Nephron (organoid): ENCODE measurements at regions not wholly inside any gene's neighbourhood (a gene's known extent, or its start where the extent isn't known, plus 50 kb on each side); places are given as distances from the start of the nearest gene placed in this dataset.

Source experiments
- H3K27ac Mint-ChIP-seq, 3 experiments: 2 replicates each; pipeline ENCODE4 v1.8.0; 2020; ENCODE audit warnings: mixed read lengths in 3 of 3, mild to moderate bottlenecking in 2 of 3, moderate library complexity in 1 of 3
- H3K27me3 Mint-ChIP-seq: 2 replicates; pipeline ENCODE4 v1.8.0; 2021; ENCODE audit warnings: low read depth, mild to moderate bottlenecking, moderate library complexity, mixed read lengths
- H3K36me3 Mint-ChIP-seq: 2 replicates; pipeline ENCODE4 v1.8.0; 2020; ENCODE audit warnings: low read depth, mixed read lengths
- H3K4me1 Mint-ChIP-seq: 2 replicates; pipeline ENCODE4 v1.8.0; 2020; ENCODE audit warnings: mixed read lengths
- H3K4me3 Mint-ChIP-seq, 3 experiments: 2 replicates each; pipeline ENCODE4 v1.8.0; 2020; ENCODE audit warnings: mild to moderate bottlenecking in 3 of 3, mixed read lengths in 3 of 3, moderate library complexity in 2 of 3
- H3K9me3 Mint-ChIP-seq: 2 replicates; pipeline ENCODE4 v1.8.0; 2020; ENCODE audit warnings: mixed read lengths
- TF ChIP-seq, protein P1 (sequence below), 3 experiments: fragments of 200-600 bp; sonication (generic); IDR thresholded peaks; one replicate each; pipeline ENCODE4 v1.5.0; 2021; ENCODE audit warnings: antibody characterized with exemption in 3 of 3; ENCODE audit not compliant: unreplicated experiment in 3 of 3

DNA sequence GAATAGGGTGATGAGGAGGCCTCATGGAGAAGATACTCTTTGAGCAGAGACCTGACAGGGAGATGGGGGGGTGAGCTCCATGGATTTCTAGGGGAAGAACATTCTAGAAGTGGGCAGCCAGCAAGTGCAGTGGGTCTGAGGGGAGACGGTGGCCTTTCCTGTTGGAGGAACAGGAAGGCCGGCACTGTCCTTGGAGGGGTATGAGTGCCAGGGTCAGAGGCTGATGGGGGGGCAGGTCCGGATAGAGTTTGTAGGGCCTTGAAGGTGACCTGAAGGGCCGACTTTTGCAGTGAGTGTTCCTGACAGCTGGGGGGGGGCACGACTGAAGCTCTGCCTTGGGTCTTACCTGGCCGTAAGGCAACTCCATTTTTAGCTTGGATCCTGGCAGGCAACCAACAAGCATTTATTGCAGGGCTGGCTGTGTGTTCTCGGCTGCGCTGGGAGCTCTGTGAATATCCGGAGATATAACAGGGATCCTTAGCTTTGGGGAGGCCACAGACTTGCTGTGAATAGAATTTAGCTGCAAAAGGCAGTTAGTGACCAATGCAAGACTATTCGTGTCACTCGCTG lies 130.6 kb downstream of the MRPS6 start:
- Mint-ChIP-seq H3K27me3 (peaks cover 12% of the 10 kb centered on the region), H3K4me3 (peak overlapping the region in 2 of 3 experiments; percentile 3 to 33), H3K36me3 (peaks cover 4% of the 10 kb centered on the region), H3K27ac (peak overlapping the region; percentile 97 to 100 (median 99)), H3K4me1 (peaks cover 61% of the 10 kb centered on the region), H3K9me3 (no peaks in the 10 kb centered on the region)
- TF ChIP-seq, protein P1, sequence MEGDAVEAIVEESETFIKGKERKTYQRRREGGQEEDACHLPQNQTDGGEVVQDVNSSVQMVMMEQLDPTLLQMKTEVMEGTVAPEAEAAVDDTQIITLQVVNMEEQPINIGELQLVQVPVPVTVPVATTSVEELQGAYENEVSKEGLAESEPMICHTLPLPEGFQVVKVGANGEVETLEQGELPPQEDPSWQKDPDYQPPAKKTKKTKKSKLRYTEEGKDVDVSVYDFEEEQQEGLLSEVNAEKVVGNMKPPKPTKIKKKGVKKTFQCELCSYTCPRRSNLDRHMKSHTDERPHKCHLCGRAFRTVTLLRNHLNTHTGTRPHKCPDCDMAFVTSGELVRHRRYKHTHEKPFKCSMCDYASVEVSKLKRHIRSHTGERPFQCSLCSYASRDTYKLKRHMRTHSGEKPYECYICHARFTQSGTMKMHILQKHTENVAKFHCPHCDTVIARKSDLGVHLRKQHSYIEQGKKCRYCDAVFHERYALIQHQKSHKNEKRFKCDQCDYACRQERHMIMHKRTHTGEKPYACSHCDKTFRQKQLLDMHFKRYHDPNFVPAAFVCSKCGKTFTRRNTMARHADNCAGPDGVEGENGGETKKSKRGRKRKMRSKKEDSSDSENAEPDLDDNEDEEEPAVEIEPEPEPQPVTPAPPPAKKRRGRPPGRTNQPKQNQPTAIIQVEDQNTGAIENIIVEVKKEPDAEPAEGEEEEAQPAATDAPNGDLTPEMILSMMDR (IDR thresholded peaks at IDR 0.05; ENCODE audit: unreplicated experiment in 3 of 3), result no peak

DNA sequence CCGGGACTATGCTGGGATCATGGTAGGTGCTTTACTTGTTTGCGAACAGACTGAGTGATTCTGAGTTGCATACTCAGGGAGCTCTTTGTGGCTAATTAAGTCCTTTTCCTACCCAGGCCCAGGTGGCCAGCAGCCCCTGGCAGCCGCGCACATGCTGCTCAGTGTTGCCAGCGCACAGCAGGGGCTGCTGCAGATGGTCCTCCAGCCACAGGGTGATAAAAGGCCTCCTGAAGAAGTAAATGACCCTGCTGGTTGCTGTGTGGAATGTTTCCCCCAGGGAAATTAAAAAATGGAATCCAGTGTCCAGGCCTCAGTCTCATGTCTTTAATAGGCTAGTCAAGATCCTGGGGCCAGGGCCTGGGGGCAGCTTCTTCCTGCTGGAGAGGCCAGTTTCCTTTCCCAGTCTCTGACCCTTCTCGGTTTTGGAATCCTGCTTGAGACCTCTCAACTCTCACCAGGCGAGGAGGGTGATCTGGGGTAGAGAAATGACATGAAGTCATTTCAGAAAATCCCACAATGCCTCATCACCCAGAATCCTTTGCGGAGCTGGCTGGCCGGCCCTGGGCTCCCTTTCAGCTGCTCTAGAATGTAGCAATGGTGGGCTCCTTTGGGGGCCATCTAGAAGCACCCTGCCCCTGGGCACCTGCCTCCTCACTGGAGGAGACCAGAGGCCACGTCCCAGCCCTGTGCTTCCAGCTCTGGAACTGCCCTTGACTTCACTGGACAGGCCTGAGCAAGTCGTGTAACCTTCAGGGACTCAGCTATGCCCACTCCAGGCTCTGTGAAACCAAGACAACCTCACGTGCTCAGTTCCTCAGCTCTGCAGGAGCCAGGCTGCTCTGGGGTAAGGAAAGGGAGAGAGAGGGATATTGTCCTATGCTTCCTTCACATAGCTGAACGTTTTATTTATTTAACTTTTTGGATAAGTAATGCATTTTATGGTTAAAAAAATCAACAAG lies 131.4 kb downstream of the MRPS6 start:
- H3K27ac Mint-ChIP-seq, result peak overlapping the region; percentile 97 to 100 (median 99)
- H3K9me3 Mint-ChIP-seq, result peaks cover 3% of the 10 kb centered on the region
- H3K36me3 Mint-ChIP-seq, result peaks cover 4% of the 10 kb centered on the region
- TF ChIP-seq, protein P1 (IDR thresholded peaks at IDR 0.05; ENCODE audit: unreplicated experiment in 3 of 3), result no peak
- H3K4me3 Mint-ChIP-seq, result no peak overlapping the region
- H3K27me3 Mint-ChIP-seq, result peaks cover 11% of the 10 kb centered on the region
- peaks cover 55% of the 10 kb centered on the region for H3K4me1 Mint-ChIP-seq

DNA sequence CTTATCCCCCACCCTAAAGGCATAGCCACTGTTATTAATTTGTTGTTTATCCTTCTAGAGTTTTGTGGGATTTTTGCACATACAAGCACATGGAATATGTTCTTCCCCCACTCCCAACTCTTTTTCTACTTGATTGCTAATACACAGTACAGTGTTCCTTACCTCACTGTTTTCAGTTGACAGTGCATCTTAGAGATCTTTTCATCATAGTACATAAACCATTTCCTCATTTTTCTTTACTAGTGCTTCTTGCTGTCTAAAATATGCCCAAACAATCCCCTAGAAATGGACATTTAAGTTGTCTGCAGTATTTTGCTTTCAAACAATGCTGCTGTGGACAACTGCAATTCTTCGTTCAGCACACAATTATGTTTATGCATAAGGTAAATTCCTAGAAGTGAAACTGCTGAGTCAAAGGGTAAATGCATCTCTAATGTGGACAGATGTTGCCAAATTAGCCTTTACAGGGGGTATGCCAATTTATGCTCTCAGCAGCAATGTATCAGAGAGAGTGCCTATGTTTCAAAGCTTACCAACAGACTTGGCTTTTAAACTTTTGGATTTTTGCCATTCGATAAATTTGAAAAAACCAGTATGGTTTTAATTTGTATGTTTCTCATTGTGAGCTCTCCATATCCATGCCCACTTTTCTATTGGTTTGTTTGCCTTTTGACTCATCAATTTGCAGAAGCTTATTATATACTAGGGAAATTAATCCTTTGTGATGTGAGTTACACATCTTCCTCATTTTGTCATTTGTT lies 132.6 kb downstream of the MRPS6 start:
- H3K4me1 Mint-ChIP-seq, result peaks cover 47% of the 10 kb centered on the region
- H3K36me3 Mint-ChIP-seq, result peaks cover 9% of the 10 kb centered on the region
- peaks cover 8% of the 10 kb centered on the region for H3K9me3 Mint-ChIP-seq
- peaks cover 11% of the 10 kb centered on the region for H3K27me3 Mint-ChIP-seq
- H3K4me3 Mint-ChIP-seq, result peak overlapping the region in 1 of 3 experiments; percentile 28
- H3K27ac Mint-ChIP-seq, result peak overlapping the region; percentile 61 to 100 (median 89)
- TF ChIP-seq, protein P1 (IDR thresholded peaks at IDR 0.05; ENCODE audit: unreplicated experiment in 3 of 3), result no peak

DNA sequence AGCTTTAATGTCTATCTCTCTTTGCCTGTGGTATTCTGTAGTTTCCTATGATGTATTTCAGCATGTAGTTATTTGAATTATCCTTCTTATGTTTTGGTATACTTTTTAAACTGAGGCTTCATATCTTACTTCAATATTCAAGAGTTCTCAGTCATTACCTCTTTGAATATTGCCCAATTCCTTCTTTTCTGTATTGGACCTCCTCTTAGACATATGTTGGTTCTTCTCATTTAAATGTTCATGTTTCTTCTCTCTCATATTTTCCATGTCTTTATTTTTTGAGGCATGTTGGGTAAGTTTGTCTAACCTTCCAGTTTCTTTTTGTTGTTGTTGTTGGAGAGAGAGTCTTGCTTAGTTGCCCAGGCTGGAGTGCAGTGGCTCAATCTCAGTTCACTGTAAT lies 140.6 kb downstream of the MRPS6 start:
- Mint-ChIP-seq H3K27ac (no peak overlapping the region), H3K9me3 (peaks cover 29% of the 10 kb centered on the region), H3K27me3 (peaks cover 2% of the 10 kb centered on the region), H3K36me3 (peaks cover 21% of the 10 kb centered on the region), H3K4me3 (no peak overlapping the region), H3K4me1 (peaks cover 8% of the 10 kb centered on the region)
- TF ChIP-seq, protein P1 (IDR thresholded peaks at IDR 0.05; ENCODE audit: unreplicated experiment in 3 of 3), result no peak

DNA sequence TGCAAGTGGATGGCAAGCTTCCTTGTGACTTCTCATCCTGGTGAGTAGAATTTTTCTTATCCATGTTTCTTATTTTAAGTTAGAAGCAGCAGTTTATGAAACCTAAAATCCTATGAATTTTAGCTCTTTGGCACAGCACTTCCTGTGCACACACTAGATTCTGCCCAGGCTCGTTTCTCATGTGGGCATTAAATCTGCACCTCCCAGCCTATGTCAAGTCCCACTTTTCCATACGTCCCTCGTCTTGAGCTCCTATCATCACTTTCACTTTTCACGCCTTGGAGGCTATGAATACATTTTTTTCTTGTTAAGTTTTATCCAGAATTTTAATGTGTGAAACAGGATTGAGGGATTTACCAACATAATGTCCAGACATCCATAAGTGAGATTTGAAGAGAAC lies 142.1 kb downstream of the MRPS6 start:
- peaks cover 8% of the 10 kb centered on the region for H3K4me1 Mint-ChIP-seq
- H3K27ac Mint-ChIP-seq, result peak overlapping the region in 1 of 3 experiments; percentile 31
- no peak overlapping the region for H3K4me3 Mint-ChIP-seq
- H3K27me3 Mint-ChIP-seq, result no peaks in the 10 kb centered on the region
- peaks cover 15% of the 10 kb centered on the region for H3K36me3 Mint-ChIP-seq
- TF ChIP-seq, protein P1 (IDR thresholded peaks at IDR 0.05; ENCODE audit: unreplicated experiment in 3 of 3), result no peak
- H3K9me3 Mint-ChIP-seq, result peaks cover 22% of the 10 kb centered on the region
